ENCODE measurements at regions not wholly inside any gene's neighbourhood (a gene's known extent, or its start where the extent isn't known, plus 50 kb on each side); places are given as distances from the start of the nearest gene placed in this dataset.

DNA sequence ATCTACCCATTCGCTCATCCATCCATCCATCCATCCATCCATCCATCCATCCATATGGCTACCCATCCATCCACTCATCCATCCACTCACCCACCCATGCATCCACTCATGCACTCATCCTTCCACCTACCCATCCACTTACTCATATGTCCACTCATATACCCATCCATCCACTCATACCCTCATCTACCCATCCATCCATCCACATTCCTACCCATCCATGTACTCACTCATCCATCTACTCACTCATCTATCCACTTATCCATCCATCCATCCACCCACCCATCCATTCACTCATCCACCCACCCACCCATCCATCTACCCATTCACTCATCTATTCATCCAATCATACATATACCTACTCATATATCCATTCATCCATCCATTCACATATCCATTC is 112.0 kb downstream of the RBFOX3 start:
- TF ChIP-seq POLR2A (IDR thresholded peaks at IDR 0.05) = no peak
- TF ChIP-seq, protein P1, sequence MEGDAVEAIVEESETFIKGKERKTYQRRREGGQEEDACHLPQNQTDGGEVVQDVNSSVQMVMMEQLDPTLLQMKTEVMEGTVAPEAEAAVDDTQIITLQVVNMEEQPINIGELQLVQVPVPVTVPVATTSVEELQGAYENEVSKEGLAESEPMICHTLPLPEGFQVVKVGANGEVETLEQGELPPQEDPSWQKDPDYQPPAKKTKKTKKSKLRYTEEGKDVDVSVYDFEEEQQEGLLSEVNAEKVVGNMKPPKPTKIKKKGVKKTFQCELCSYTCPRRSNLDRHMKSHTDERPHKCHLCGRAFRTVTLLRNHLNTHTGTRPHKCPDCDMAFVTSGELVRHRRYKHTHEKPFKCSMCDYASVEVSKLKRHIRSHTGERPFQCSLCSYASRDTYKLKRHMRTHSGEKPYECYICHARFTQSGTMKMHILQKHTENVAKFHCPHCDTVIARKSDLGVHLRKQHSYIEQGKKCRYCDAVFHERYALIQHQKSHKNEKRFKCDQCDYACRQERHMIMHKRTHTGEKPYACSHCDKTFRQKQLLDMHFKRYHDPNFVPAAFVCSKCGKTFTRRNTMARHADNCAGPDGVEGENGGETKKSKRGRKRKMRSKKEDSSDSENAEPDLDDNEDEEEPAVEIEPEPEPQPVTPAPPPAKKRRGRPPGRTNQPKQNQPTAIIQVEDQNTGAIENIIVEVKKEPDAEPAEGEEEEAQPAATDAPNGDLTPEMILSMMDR (IDR thresholded peaks at IDR 0.05) = no peak

All from breast epithelium (tissue), 3 donors.